H1 (cell line): ENCODE measurements at regions not wholly inside any gene's neighbourhood (a gene's known extent, or its start where the extent isn't known, plus 50 kb on each side); places are given as distances from the start of the nearest gene placed in this dataset.

Source experiments
- CTCF ChIA-PET: fragments of 300-600 bp; sonication (Branson Sonifier 250); formaldehyde crosslinking; loops from one replicate; lab custom pipeline; 2021; ENCODE audit not compliant: partially characterized antibody; lab: Charles Lee
- POLR2A ChIA-PET: fragments of 300-600 bp; sonication (Branson Sonifier 250); formaldehyde crosslinking; loops from one replicate; lab custom pipeline; 2021; ENCODE audit warnings: inconsistent platforms; ENCODE audit not compliant: partially characterized antibody; lab: Charles Lee
- DNase-seq, 2 experiments: peaks; one replicate each; pipeline versions ENCODE4 v3.0.0 to v3.0.0-alpha.2; 2010 to 2022; ENCODE audit warnings: low spot score in 2 of 2, low read depth in 1 of 2, mixed read lengths in 1 of 2
- FAIRE-seq: peaks from 2 replicates; lab custom pipeline; 2011; peaks lifted over from hg19 to GRCh38; lab: Jason Lieb, UNC
- H2AFZ ChIP-seq: 2 replicates; pipeline ENCODE4 v1.8.1; 2012; ENCODE audit warnings: low read length, inconsistent platforms
- H2AK5ac ChIP-seq: 2 replicates; pipeline ENCODE4 v1.6.1; 2013; ENCODE audit warnings: low read depth, low read length
- H2BK120ac ChIP-seq: replicated peaks from 2 replicates; pipeline ENCODE3; 2013; ENCODE audit warnings: low read depth, low read length, inconsistent platforms
- H2BK12ac ChIP-seq: 2 replicates; pipeline ENCODE4 v1.6.1; 2013; ENCODE audit warnings: low read depth, low read length
- H2BK15ac ChIP-seq: 2 replicates; pipeline ENCODE4 v1.6.1; 2013; ENCODE audit warnings: low read length
- H2BK20ac ChIP-seq: 2 replicates; pipeline ENCODE4 v1.6.1; 2013; ENCODE audit warnings: low read length
- H2BK5ac ChIP-seq: 2 replicates; pipeline ENCODE4 v1.6.1; 2013; ENCODE audit warnings: low read depth, low read length
- H3K14ac ChIP-seq: 2 replicates; pipeline ENCODE4 v1.6.1; 2013; ENCODE audit warnings: inconsistent platforms; ENCODE audit not compliant: insufficient read length
- H3K18ac ChIP-seq: 2 replicates; pipeline ENCODE4 v1.6.1; 2013; ENCODE audit warnings: low read length; ENCODE audit errors: extremely low read depth
- H3K23ac ChIP-seq: 2 replicates; pipeline ENCODE4 v1.6.1; 2013; ENCODE audit warnings: inconsistent platforms; ENCODE audit not compliant: insufficient read length
- H3K23me2 ChIP-seq: 2 replicates; pipeline ENCODE4 v1.6.1; 2013; ENCODE audit warnings: low read depth, low read length
- H3K27ac ChIP-seq: 2 replicates; pipeline ENCODE4 v1.6.1; 2011; ENCODE audit warnings: low read depth, low read length, inconsistent platforms
- H3K27me3 ChIP-seq, 4 experiments: replicated peaks in 1 of 4; 1 replicate in 1 of 4; 2 replicates in 3 of 4; pipeline versions ENCODE4 v1.6.1 to v1.8.1; 2011 to 2013; ENCODE audit warnings: low read length in 3 of 4, mild to moderate bottlenecking in 3 of 4, inconsistent platforms in 2 of 4, mixed read lengths in 2 of 4, moderate library complexity in 1 of 4; ENCODE audit not compliant: control insufficient read depth in 3 of 4, insufficient read depth in 3 of 4; ENCODE audit errors: extremely low read depth in 1 of 4
- H3K36me3 ChIP-seq, 4 experiments: 2 replicates each; pipeline versions ENCODE4 v1.6.1 to v1.8.1; 2011 to 2013; ENCODE audit warnings: mild to moderate bottlenecking in 4 of 4, low read length in 3 of 4, moderate library complexity in 2 of 4, control low read depth in 1 of 4, inconsistent platforms in 1 of 4; ENCODE audit not compliant: insufficient read depth in 4 of 4, control insufficient read depth in 2 of 4
- H3K4ac ChIP-seq: replicated peaks from 2 replicates; pipeline ENCODE3; 2013; ENCODE audit warnings: low read length, low read depth, mixed read lengths, inconsistent platforms; ENCODE audit not compliant: insufficient read length
- H3K4me1 ChIP-seq, 4 experiments: replicated peaks in 1 of 4; 1 replicate in 1 of 4; 2 replicates in 3 of 4; pipeline versions ENCODE4 v1.6.1 to v1.8.1; 2011 to 2013; ENCODE audit warnings: low read length in 3 of 4, inconsistent platforms in 2 of 4, mixed read lengths in 1 of 4; ENCODE audit not compliant: insufficient read depth in 4 of 4, control insufficient read depth in 3 of 4
- H3K4me2 ChIP-seq, 2 experiments: 2 replicates each; pipeline versions ENCODE4 v1.6.1 to v1.8.1; 2011 to 2013; ENCODE audit warnings: low read depth in 2 of 2, low read length in 2 of 2, control low read depth in 1 of 2, inconsistent platforms in 1 of 2, mild to moderate bottlenecking in 1 of 2; ENCODE audit not compliant: insufficient read depth in 1 of 2
- H3K4me3 ChIP-seq, 4 experiments: fragments of 200-600, 300-600 bp in 1 of 4; sonication (generic), shearing (Covaris generic), sonication (Bioruptor Twin) in 1 of 4; 2 replicates each; pipeline versions ENCODE4 v1.5.1 to v1.8.1; 2011 to 2016; ENCODE audit warnings: low read length in 4 of 4, low read depth in 3 of 4, control low read depth in 2 of 4, inconsistent platforms in 2 of 4, mild to moderate bottlenecking in 2 of 4, mixed read lengths in 1 of 4, moderate library complexity in 1 of 4; ENCODE audit not compliant: insufficient read depth in 2 of 4; ENCODE audit errors: extremely low read depth in 1 of 4
- H3K56ac ChIP-seq: replicated peaks from 2 replicates; pipeline ENCODE3; 2013; ENCODE audit warnings: low read depth, mild to moderate bottlenecking, mixed read lengths, low read length, inconsistent platforms; ENCODE audit not compliant: insufficient read length
- H3K79me1 ChIP-seq: 2 replicates; pipeline ENCODE4 v1.6.1; 2013; ENCODE audit warnings: low read depth, low read length, control low read depth
- H3K79me2 ChIP-seq, 2 experiments: 2 replicates each; pipeline versions ENCODE4 v1.6.1 to v1.8.1; 2012 to 2013; ENCODE audit warnings: low read length in 2 of 2, mild to moderate bottlenecking in 2 of 2, inconsistent platforms in 1 of 2; ENCODE audit not compliant: insufficient read depth in 2 of 2, control insufficient read depth in 1 of 2
- H3K9ac ChIP-seq, 4 experiments: replicated peaks in 1 of 4; 1 replicate in 1 of 4; 2 replicates in 3 of 4; pipeline versions ENCODE4 v1.6.1 to v1.8.1; 2011 to 2013; ENCODE audit warnings: low read depth in 3 of 4, low read length in 3 of 4, control low read depth in 2 of 4, mild to moderate bottlenecking in 2 of 4, moderate library complexity in 2 of 4, inconsistent platforms in 1 of 4; ENCODE audit errors: extremely low read depth in 1 of 4
- H3K9me3 ChIP-seq, 2 experiments: 2 replicates each; pipeline versions ENCODE4 v1.6.1 to v1.8.1; 2012 to 2013; ENCODE audit warnings: mild to moderate bottlenecking in 2 of 2, moderate library complexity in 2 of 2, control low read depth in 1 of 2, inconsistent platforms in 1 of 2, low read depth in 1 of 2, low read length in 1 of 2, mixed read lengths in 1 of 2; ENCODE audit not compliant: insufficient read depth in 2 of 2
- H4K20me1 ChIP-seq, 2 experiments: replicated peaks in 1 of 2; 2 replicates each; pipeline versions ENCODE3 to v1.8.1; 2011 to 2013; ENCODE audit warnings: inconsistent platforms in 2 of 2, low read length in 2 of 2, mild to moderate bottlenecking in 1 of 2; ENCODE audit not compliant: insufficient read depth in 2 of 2, control insufficient read depth in 1 of 2
- H4K5ac ChIP-seq: 2 replicates; pipeline ENCODE4 v1.6.1; 2013; ENCODE audit warnings: low read length, low read depth, mixed read lengths, inconsistent platforms; ENCODE audit not compliant: insufficient read length
- H4K8ac ChIP-seq: 2 replicates; pipeline ENCODE4 v1.8.0; 2013; ENCODE audit warnings: mild to moderate bottlenecking, moderate library complexity, low read length, inconsistent platforms; ENCODE audit not compliant: insufficient read depth; ENCODE audit errors: extremely low read depth
- H4K91ac ChIP-seq: replicated peaks from 2 replicates; pipeline ENCODE3; 2013; ENCODE audit warnings: low read length, mixed read lengths, inconsistent platforms; ENCODE audit not compliant: insufficient read length
- BCL11A ChIP-seq, 2 experiments: IDR thresholded peaks; one replicate each; pipeline ENCODE4 v1.6.1; 2011; ENCODE audit warnings: low read depth in 2 of 2, low read length in 2 of 2, mild to moderate bottlenecking in 2 of 2
- CHD1 ChIP-seq: IDR thresholded peaks from 2 replicates; pipeline ENCODE4 v1.6.1; 2012; ENCODE audit warnings: low read depth, low read length, improper control_type of control experiment
- CHD2 ChIP-seq: IDR thresholded peaks from 2 replicates; pipeline ENCODE4 v1.6.1; 2012; ENCODE audit warnings: low read length, improper control_type of control experiment
- FOSL1 ChIP-seq: IDR thresholded peaks from 2 replicates; pipeline ENCODE4 v1.6.1; 2011; ENCODE audit warnings: mild to moderate bottlenecking, low read depth, low read length, moderate library complexity; ENCODE audit not compliant: insufficient read depth
- GTF2F1 ChIP-seq: IDR thresholded peaks from 2 replicates; pipeline ENCODE4 v1.6.1; 2012; ENCODE audit warnings: low read depth, low read length, improper control_type of control experiment, borderline replicate concordance
- KDM1A ChIP-seq: fragments of 200-600, 300-600 bp; sonication (generic); IDR thresholded peaks from 2 replicates; pipeline ENCODE4 v1.7.1; 2016; ENCODE audit warnings: mild to moderate bottlenecking, low read length, borderline replicate concordance
- MAFK ChIP-seq: IDR thresholded peaks from 2 replicates; pipeline ENCODE4 v1.6.1; 2012; ENCODE audit warnings: low read depth, mild to moderate bottlenecking, improper control_type of control experiment, low read length
- MAX ChIP-seq: IDR thresholded peaks from 2 replicates; pipeline ENCODE4 v1.6.1; 2012; ENCODE audit warnings: inconsistent platforms
- PHF8 ChIP-seq: fragments of 200-600 bp; sonication (generic); conservative IDR thresholded peaks from 2 replicates; pipeline ENCODE4 v1.7.1; 2012; ENCODE audit warnings: low read depth, mild to moderate bottlenecking, inconsistent platforms, low read length, moderate library complexity
- SP1 ChIP-seq: IDR thresholded peaks from 2 replicates; pipeline ENCODE4 v1.6.1; 2011; ENCODE audit warnings: low read depth, low read length
- SRF ChIP-seq: IDR thresholded peaks from 2 replicates; pipeline ENCODE4 v1.6.1; 2011; ENCODE audit warnings: mild to moderate bottlenecking, low read depth, low read length, moderate library complexity
- TAF1 ChIP-seq: IDR thresholded peaks from 2 replicates; pipeline ENCODE4 v1.6.1; 2011; ENCODE audit warnings: mild to moderate bottlenecking, low read depth, low read length
- TEAD4 ChIP-seq: IDR thresholded peaks from 2 replicates; pipeline ENCODE4 v1.6.1; 2012; ENCODE audit warnings: low read depth, low read length, inconsistent platforms, mixed read lengths
- WGBS, 2 experiments: shearing (Covaris generic) in 1 of 2; methylation state at CpG; one replicate each; pipeline versions ENCODE4 v1.1.6 to v1.1.7; 2013 to 2015; ENCODE audit warnings: low lambda C conversion rate in 2 of 2, mixed read lengths in 2 of 2, inconsistent platforms in 1 of 2, low coverage in 1 of 2, missing lambda C conversion rate in 1 of 2; ENCODE audit not compliant: insufficient replicate concordance in 2 of 2, insufficient coverage in 1 of 2, insufficient read length in 1 of 2; ENCODE audit errors: extremely low coverage in 1 of 2, missing lambda C conversion rate in 1 of 2; 5-methylcytosine and 5-hydroxymethylcytosine counted together

DNA sequence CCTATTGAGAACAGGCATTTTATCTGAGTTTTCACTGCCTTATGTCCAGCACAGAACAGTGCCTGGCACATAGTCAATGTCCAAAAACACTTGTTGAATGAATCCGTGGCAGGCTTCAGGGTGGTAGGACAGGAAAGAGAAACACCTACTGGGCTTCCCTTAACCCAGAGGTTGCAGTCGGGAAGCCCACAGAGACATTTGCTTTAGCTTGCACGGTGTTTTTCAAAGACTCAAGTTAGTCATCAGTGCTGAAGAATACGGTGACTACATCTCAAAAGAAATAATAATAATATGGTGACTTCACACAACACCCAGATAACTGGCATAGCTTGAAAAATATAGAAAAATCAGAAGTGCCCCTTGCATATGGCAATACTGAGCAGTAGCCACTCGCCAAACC is 160.4 kb downstream of the CD83 start:
- CTCF ChIA-PET, result interaction anchor here (0.8 to 2.1 kb wide), 6 partner anchors 9 to 193 kb away, joined by 3 to 6 read pairs (median 4); no protein-coding TSS in a partner anchor
- Histone ChIP-seq H3K4me1 (peaks cover 1 to 9% (median 5%) of the 10 kb centered on the region in 4 experiments; a peak in 5 of 7 replicates), H3K9ac (no peak overlapping the region), H4K20me1 (no peaks in the 10 kb centered on the region), H3K27me3 (peaks cover 0 to 10% (median 6%) of the 10 kb centered on the region in 4 experiments; a peak in 2 of 7 replicates), H2BK20ac (no peak overlapping the region), H2BK120ac (no peak overlapping the region), H3K14ac (no peak overlapping the region), H3K4me2 (no peak overlapping the region), H3K18ac (no peak overlapping the region), H3K23me2 (no peaks in the 10 kb centered on the region; the same call in 1 of the 2 replicates), H2AFZ (no peak overlapping the region), H3K4me3 (no peak overlapping the region), H3K27ac (no peak overlapping the region), H3K23ac (no peak overlapping the region), H3K56ac (no peak overlapping the region), H3K4ac (no peak overlapping the region), H4K5ac (no peak overlapping the region), H2BK15ac (no peak overlapping the region), H4K8ac (no peak overlapping the region), H3K9me3 (no peaks in the 10 kb centered on the region), H3K79me1 (no peaks in the 10 kb centered on the region), H2BK5ac (no peak overlapping the region), H3K79me2 (no peaks in the 10 kb centered on the region), H2AK5ac (no peak overlapping the region), H4K91ac (no peak overlapping the region), H2BK12ac (no peak overlapping the region; the same call in 1 of the 2 replicates), H3K36me3 (no peaks in the 10 kb centered on the region)
- TF ChIP-seq PHF8, result no peak
- TF ChIP-seq MAFK, result no peak
- no peak for TF ChIP-seq SP1
- no peak for TF ChIP-seq TAF1
- no peak for TF ChIP-seq MAX
- no peak for TF ChIP-seq KDM1A
- TF ChIP-seq BCL11A (IDR thresholded peaks at IDR 0.05; ENCODE audit: low read depth in 2 of 2, low read length in 2 of 2), result no peak
- TF ChIP-seq SRF, result no peak
- no peak for TF ChIP-seq GTF2F1
- TF ChIP-seq FOSL1, result no peak
- TF ChIP-seq CHD2, result no peak
- TF ChIP-seq TEAD4, result no peak
- no peak for TF ChIP-seq CHD1
- WGBS, 2 experiments, result 85% methylated on average over 5 of the region's 5 CpGs; no CpG with 5 or more reads in 1 of the 2 experiments
- FAIRE-seq (no peak), DNase-seq (no peak)
- POLR2A ChIA-PET, result interaction anchor here (0.8 kb wide), 1 partner anchor 17 kb away, joined by 3 read pairs; no protein-coding TSS in a partner anchor
